ENCODE measurements at regions not wholly inside any gene's neighbourhood (a gene's known extent, or its start where the extent isn't known, plus 50 kb on each side); places are given as distances from the start of the nearest gene placed in this dataset.
A peak's percentile ranks its signal among the peaks of the same experiment; 100 is the strongest.

- no peak overlapping the region for H3K4me3 ChIP-seq
- no peak for DNase-seq
- H3K27ac ChIP-seq: no peak overlapping the region
- H3K4me1 ChIP-seq: no peaks in the 10 kb centered on the region
- intact Hi-C loops (cut with DNase I): no loop called here
- no peaks in the 10 kb centered on the region for H3K36me3 ChIP-seq
- 60 to 68% methylated on average over 2 of the region's 2 CpGs for WGBS, 2 donors
- no peaks in the 10 kb centered on the region for H3K27me3 ChIP-seq
- H3K9me3 ChIP-seq: no peaks in the 10 kb centered on the region
- TF ChIP-seq POLR2A (IDR thresholded peaks at IDR 0.05) (no peak), CTCF (IDR thresholded peaks at IDR 0.05) (no peak)
These were observed 489.1 kb downstream of the KCTD16 start for GRCh38 chr5:144659634-144660227.

- Histone ChIP-seq H3K4me1 (no peaks in the 10 kb centered on the region), H3K27me3 (no peaks in the 10 kb centered on the region), H3K9me3 (no peaks in the 10 kb centered on the region), H3K36me3 (no peaks in the 10 kb centered on the region), H3K4me3 (no peak overlapping the region), H3K27ac (no peak overlapping the region)
- WGBS, 2 donors: 73 to 77% methylated on average over 3 of the region's 3 CpGs
- intact Hi-C loops (cut with DNase I): no loop called here
- DNase-seq: no peak
- TF ChIP-seq POLR2A (IDR thresholded peaks at IDR 0.05) (no peak), CTCF (IDR thresholded peaks at IDR 0.05) (no peak)
These were observed 473.6 kb downstream of the KCTD16 start for GRCh38 chr5:144644317-144644716.

GRCh38 chr5:144638787-144639186 lies 468.1 kb downstream of the KCTD16 start:
- TF ChIP-seq POLR2A (IDR thresholded peaks at IDR 0.05) (no peak), CTCF (IDR thresholded peaks at IDR 0.05) (no peak)
- H3K27ac ChIP-seq: no peak overlapping the region
- H3K27me3 ChIP-seq: no peaks in the 10 kb centered on the region
- H3K4me1 ChIP-seq: no peaks in the 10 kb centered on the region
- no peak overlapping the region for H3K4me3 ChIP-seq
- WGBS, 2 donors: 59 to 68% methylated on average over 2 of the region's 2 CpGs
- peaks cover 0 to 4% (median under 1%) of the 10 kb centered on the region in 3 donors for H3K9me3 ChIP-seq
- H3K36me3 ChIP-seq: no peaks in the 10 kb centered on the region
- no peak for DNase-seq
- intact Hi-C loops (cut with DNase I): no loop called here

- intact Hi-C loops (cut with DNase I): no loop called here
- H3K9me3 ChIP-seq: peaks cover 0 to 18% (median 17%) of the 10 kb centered on the region in 3 donors
- H3K27me3 ChIP-seq: no peaks in the 10 kb centered on the region
- TF ChIP-seq POLR2A (IDR thresholded peaks at IDR 0.05) (no peak), CTCF (IDR thresholded peaks at IDR 0.05) (no peak)
- WGBS, 2 donors: 79 to 82% methylated on average over 2 of the region's 2 CpGs
- H3K4me1 ChIP-seq: no peaks in the 10 kb centered on the region
- H3K36me3 ChIP-seq: no peaks in the 10 kb centered on the region
- no peak overlapping the region for H3K27ac ChIP-seq
- no peak overlapping the region for H3K4me3 ChIP-seq
- no peak for DNase-seq
These were observed 463.5 kb downstream of the KCTD16 start for GRCh38 chr5:144634138-144634537.

- Histone ChIP-seq H3K4me1 (peaks cover 0 to 9% (median 0%) of the 10 kb centered on the region in 3 donors), H3K36me3 (no peaks in the 10 kb centered on the region), H3K27me3 (peaks cover 0 to 11% (median 0%) of the 10 kb centered on the region in 4 donors), H3K9me3 (peaks cover 0 to 5% (median 0%) of the 10 kb centered on the region in 3 donors), H3K4me3 (peak overlapping the region in 1 of 4 donors; percentile 47), H3K27ac (no peak overlapping the region)
- DNase-seq: no peak
- 14 to 26% methylated on average over 13 of the region's 30 CpGs for WGBS, 2 donors
- intact Hi-C loops (cut with DNase I): no loop called here
- no peak for TF ChIP-seq POLR2A (IDR thresholded peaks at IDR 0.05)
- no peak for TF ChIP-seq CTCF (IDR thresholded peaks at IDR 0.05)
These were observed 427.9 kb downstream of the KCTD16 start for GRCh38 chr5:144598451-144599068.

Data from esophagus squamous epithelium (tissue), 5 donors.